ENCODE measurements at regions not wholly inside any gene's neighbourhood (a gene's known extent, or its start where the extent isn't known, plus 50 kb on each side); places are given as distances from the start of the nearest gene placed in this dataset.

DNA sequence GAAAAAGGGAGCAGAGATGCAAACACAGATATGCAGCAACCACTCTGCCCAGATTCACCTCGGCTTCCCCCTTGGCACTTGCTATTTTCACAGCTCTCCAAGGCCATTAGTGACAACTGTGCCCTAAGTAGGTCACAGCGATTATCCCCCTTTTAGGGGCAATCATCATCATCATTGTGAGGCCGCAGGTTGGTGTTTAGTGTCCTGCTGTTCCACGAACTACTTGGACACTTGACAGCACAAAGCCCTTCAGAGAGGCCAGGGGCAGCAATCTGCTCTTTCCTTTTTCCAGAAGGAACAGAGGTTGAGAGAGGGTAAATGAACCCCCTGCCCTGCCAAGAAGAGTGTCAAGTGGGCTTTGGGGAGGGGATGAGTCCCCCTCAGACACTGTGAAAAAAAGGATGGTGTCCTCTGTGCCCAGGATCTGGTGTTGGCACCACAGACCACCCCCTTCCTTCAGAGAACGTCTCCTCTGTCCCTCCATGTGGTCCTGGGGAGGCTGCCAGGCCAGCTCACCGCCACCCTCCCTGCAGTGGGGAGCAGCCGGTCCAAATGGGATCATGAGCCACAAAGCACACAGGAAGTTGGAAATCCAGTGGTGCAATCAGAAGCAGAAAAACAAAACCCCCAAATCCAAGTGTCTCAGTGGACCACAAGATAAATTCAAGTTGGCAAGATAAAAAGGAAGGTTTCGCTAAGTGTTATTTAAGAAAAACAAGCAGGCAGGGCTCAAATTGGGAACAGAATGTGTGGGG, 78.4 kb upstream of the MED9 start:
- TF ChIP-seq, protein P1, sequence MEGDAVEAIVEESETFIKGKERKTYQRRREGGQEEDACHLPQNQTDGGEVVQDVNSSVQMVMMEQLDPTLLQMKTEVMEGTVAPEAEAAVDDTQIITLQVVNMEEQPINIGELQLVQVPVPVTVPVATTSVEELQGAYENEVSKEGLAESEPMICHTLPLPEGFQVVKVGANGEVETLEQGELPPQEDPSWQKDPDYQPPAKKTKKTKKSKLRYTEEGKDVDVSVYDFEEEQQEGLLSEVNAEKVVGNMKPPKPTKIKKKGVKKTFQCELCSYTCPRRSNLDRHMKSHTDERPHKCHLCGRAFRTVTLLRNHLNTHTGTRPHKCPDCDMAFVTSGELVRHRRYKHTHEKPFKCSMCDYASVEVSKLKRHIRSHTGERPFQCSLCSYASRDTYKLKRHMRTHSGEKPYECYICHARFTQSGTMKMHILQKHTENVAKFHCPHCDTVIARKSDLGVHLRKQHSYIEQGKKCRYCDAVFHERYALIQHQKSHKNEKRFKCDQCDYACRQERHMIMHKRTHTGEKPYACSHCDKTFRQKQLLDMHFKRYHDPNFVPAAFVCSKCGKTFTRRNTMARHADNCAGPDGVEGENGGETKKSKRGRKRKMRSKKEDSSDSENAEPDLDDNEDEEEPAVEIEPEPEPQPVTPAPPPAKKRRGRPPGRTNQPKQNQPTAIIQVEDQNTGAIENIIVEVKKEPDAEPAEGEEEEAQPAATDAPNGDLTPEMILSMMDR (IDR thresholded peaks at IDR 0.05; ENCODE audit: low read length, missing control alignments), result no peak
- no peak overlapping the region for H3K4me3 ChIP-seq (replicated peaks; ENCODE audit: low read depth, low read length)
- DNase-seq (ENCODE audit: low read depth), result no peak

GRCh38 chr17:17398943-17399926, 77.6 kb upstream of the MED9 start:
- no peak overlapping the region for H3K4me3 ChIP-seq (replicated peaks; ENCODE audit: low read depth, low read length)
- TF ChIP-seq, protein P1 (IDR thresholded peaks at IDR 0.05; ENCODE audit: low read length, missing control alignments), result no peak
- DNase-seq (ENCODE audit: low read depth), result no peak

DNA sequence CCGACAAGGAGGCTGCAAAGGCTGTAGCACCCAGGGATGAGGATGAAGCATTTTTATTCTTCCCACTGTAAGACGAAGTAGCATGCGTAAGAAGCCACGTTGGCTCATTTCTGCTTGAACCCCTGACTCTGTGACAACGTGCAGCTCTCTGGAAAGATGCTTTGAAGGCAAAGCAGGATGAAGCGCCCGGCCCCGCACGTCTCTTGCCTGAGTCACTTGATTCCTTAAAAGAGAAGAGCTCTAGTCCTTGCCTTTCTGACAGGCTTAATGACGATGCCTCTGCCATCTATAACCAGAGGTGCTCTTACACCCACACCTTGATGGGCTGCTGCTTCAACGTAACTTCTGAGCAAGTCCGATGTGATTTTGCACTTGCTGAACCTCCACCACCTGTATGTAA, 76.7 kb upstream of the MED9 start:
- DNase-seq (ENCODE audit: low read depth), result no peak
- no peak overlapping the region for H3K4me3 ChIP-seq (replicated peaks; ENCODE audit: low read depth, low read length)
- TF ChIP-seq, protein P1 (IDR thresholded peaks at IDR 0.05; ENCODE audit: low read length, missing control alignments), result no peak

- TF ChIP-seq, protein P1 (IDR thresholded peaks at IDR 0.05; ENCODE audit: low read length, missing control alignments), result no peak
- no peak for DNase-seq (ENCODE audit: low read depth)
- no peak overlapping the region for H3K4me3 ChIP-seq (replicated peaks; ENCODE audit: low read depth, low read length)
Observed at GRCh38 chr17:17400566-17401184, 76.1 kb upstream of the MED9 start.

DNA sequence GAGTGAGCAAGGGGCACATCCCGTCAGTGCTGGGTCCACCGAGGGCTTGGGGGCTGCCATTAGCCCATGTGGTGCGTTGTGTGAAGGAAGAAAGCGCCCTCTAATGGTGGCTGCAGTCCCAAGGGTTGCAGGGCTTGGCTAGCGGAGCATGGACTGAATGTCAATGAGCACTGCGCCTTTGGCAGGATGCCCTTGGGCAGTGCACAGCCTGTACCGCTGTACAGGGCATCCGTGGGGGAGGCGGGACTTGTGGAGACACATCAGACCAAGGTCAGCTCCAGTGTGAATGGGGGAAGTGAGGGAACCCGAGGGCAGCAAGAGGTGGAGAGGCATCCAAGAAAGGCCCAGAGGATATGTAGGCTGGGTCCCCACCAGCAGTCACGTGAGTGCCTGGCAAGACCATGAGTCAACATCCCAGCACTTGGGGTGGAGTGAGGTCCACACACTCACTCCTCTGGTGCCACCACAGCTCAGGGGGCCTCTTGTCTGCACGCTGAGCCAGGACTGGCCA, 75.5 kb upstream of the MED9 start:
- TF ChIP-seq, protein P1 (IDR thresholded peaks at IDR 0.05; ENCODE audit: low read length, missing control alignments), result no peak
- no peak for DNase-seq (ENCODE audit: low read depth)
- no peak overlapping the region for H3K4me3 ChIP-seq (replicated peaks; ENCODE audit: low read depth, low read length)

GRCh38 chr17:17402558-17402957, 74.2 kb upstream of the MED9 start:
- no peak overlapping the region for H3K4me3 ChIP-seq (replicated peaks; ENCODE audit: low read depth, low read length)
- TF ChIP-seq, protein P1 (IDR thresholded peaks at IDR 0.05; ENCODE audit: low read length, missing control alignments), result no peak
- DNase-seq (ENCODE audit: low read depth), result no peak

All from fibroblast of pulmonary artery (primary cell).